Muscle layer of duodenum (tissue), 2 donors: ENCODE measurements at regions not wholly inside any gene's neighbourhood (a gene's known extent, or its start where the extent isn't known, plus 50 kb on each side); places are given as distances from the start of the nearest gene placed in this dataset.

Experiments
- H3K27ac ChIP-seq: one replicate; pipeline ENCODE4 v1.7.0; 2013; ENCODE audit warnings: mild to moderate bottlenecking, low read length
- H3K27me3 ChIP-seq: one replicate; pipeline ENCODE4 v1.7.0; 2013; ENCODE audit warnings: low read depth, mild to moderate bottlenecking, control low read depth, low read length
- H3K36me3 ChIP-seq, 2 donors: one replicate each; pipeline ENCODE4 v1.7.0; 2013; ENCODE audit warnings: low read length in 2 of 2, control low read depth in 1 of 2, mild to moderate bottlenecking in 1 of 2; ENCODE audit not compliant: insufficient read depth in 2 of 2, control insufficient read depth in 1 of 2
- H3K4me1 ChIP-seq, 2 donors: one replicate each; pipeline ENCODE4 v1.7.0; 2013; ENCODE audit warnings: low read length in 2 of 2, mild to moderate bottlenecking in 2 of 2, control low read depth in 1 of 2, moderate library complexity in 1 of 2; ENCODE audit not compliant: insufficient read depth in 2 of 2, control insufficient read depth in 1 of 2
- H3K4me3 ChIP-seq, 2 donors: one replicate each; pipeline ENCODE4 v1.7.0; 2013; ENCODE audit warnings: low read length in 2 of 2, low read depth in 1 of 2, mild to moderate bottlenecking in 1 of 2
- H3K9me3 ChIP-seq, 2 donors: one replicate each; pipeline ENCODE4 v1.7.0; 2013; ENCODE audit warnings: low read length in 2 of 2, control low read depth in 1 of 2, mild to moderate bottlenecking in 1 of 2; ENCODE audit not compliant: control insufficient read depth in 1 of 2
- donor health status: healthy.

- Histone ChIP-seq H3K36me3 (no peaks in the 10 kb centered on the region), H3K27ac (no peak overlapping the region), H3K27me3 (no peaks in the 10 kb centered on the region), H3K9me3 (no peaks in the 10 kb centered on the region), H3K4me1 (no peaks in the 10 kb centered on the region), H3K4me3 (no peak overlapping the region)
Observed at GRCh38 chr1:58310469-58310868, 236.1 kb downstream of the OMA1 start.

- H3K27me3 ChIP-seq, result no peaks in the 10 kb centered on the region
- H3K27ac ChIP-seq, result no peak overlapping the region
- H3K4me3 ChIP-seq, result no peak overlapping the region
- H3K36me3 ChIP-seq, result no peaks in the 10 kb centered on the region
- no peaks in the 10 kb centered on the region for H3K4me1 ChIP-seq
- H3K9me3 ChIP-seq, result no peaks in the 10 kb centered on the region
Observed at GRCh38 chr1:58308206-58308605, 238.3 kb downstream of the OMA1 start.

- Histone ChIP-seq H3K4me1 (no peaks in the 10 kb centered on the region), H3K27me3 (no peaks in the 10 kb centered on the region), H3K4me3 (no peak overlapping the region), H3K9me3 (no peaks in the 10 kb centered on the region), H3K27ac (no peak overlapping the region), H3K36me3 (no peaks in the 10 kb centered on the region)
Observed at GRCh38 chr1:58307431-58307830, 239.1 kb downstream of the OMA1 start.

- Histone ChIP-seq H3K27ac (no peak overlapping the region), H3K4me1 (no peaks in the 10 kb centered on the region), H3K9me3 (no peaks in the 10 kb centered on the region), H3K27me3 (no peaks in the 10 kb centered on the region), H3K4me3 (no peak overlapping the region), H3K36me3 (no peaks in the 10 kb centered on the region)
Observed at GRCh38 chr1:58305622-58306021, 240.9 kb downstream of the OMA1 start.

- Histone ChIP-seq H3K36me3 (no peaks in the 10 kb centered on the region), H3K9me3 (no peaks in the 10 kb centered on the region), H3K4me1 (no peaks in the 10 kb centered on the region), H3K4me3 (no peak overlapping the region), H3K27ac (no peak overlapping the region), H3K27me3 (no peaks in the 10 kb centered on the region)
Observed at GRCh38 chr1:58304346-58304975, 242.1 kb downstream of the OMA1 start.

- no peaks in the 10 kb centered on the region for H3K4me1 ChIP-seq
- no peak overlapping the region for H3K4me3 ChIP-seq
- H3K36me3 ChIP-seq, result no peaks in the 10 kb centered on the region
- no peaks in the 10 kb centered on the region for H3K27me3 ChIP-seq
- H3K9me3 ChIP-seq, result no peaks in the 10 kb centered on the region
- no peak overlapping the region for H3K27ac ChIP-seq
Observed at GRCh38 chr1:58303841-58304240, 242.7 kb downstream of the OMA1 start.

- Histone ChIP-seq H3K27me3 (no peaks in the 10 kb centered on the region), H3K9me3 (no peaks in the 10 kb centered on the region), H3K4me1 (no peaks in the 10 kb centered on the region), H3K27ac (no peak overlapping the region), H3K4me3 (no peak overlapping the region), H3K36me3 (no peaks in the 10 kb centered on the region)
Observed at GRCh38 chr1:58293388-58293787, 253.1 kb downstream of the OMA1 start.

GRCh38 chr1:58290685-58291372, 255.7 kb downstream of the OMA1 start:
- H3K36me3 ChIP-seq, result no peaks in the 10 kb centered on the region

GRCh38 chr1:58288624-58289142, 257.8 kb downstream of the OMA1 start:
- H3K4me1 ChIP-seq, result no peaks in the 10 kb centered on the region
- H3K4me3 ChIP-seq, result no peak overlapping the region
- H3K9me3 ChIP-seq, result no peaks in the 10 kb centered on the region
- H3K27me3 ChIP-seq, result no peaks in the 10 kb centered on the region
- H3K36me3 ChIP-seq, result no peaks in the 10 kb centered on the region
- H3K27ac ChIP-seq, result no peak overlapping the region

More at GRCh38 chr1:58290685-58291372, 255.7 kb downstream of the OMA1 start:
- Histone ChIP-seq H3K9me3 (no peaks in the 10 kb centered on the region), H3K4me1 (no peaks in the 10 kb centered on the region), H3K27me3 (no peaks in the 10 kb centered on the region), H3K4me3 (no peak overlapping the region), H3K27ac (no peak overlapping the region)

GRCh38 chr1:58287894-58288623, 258.5 kb downstream of the OMA1 start:
- H3K27me3 ChIP-seq, result no peaks in the 10 kb centered on the region
- H3K4me3 ChIP-seq, result no peak overlapping the region
- H3K4me1 ChIP-seq, result no peaks in the 10 kb centered on the region
- H3K9me3 ChIP-seq, result no peaks in the 10 kb centered on the region
- no peak overlapping the region for H3K27ac ChIP-seq
- H3K36me3 ChIP-seq, result no peaks in the 10 kb centered on the region

GRCh38 chr1:58284225-58284510, 262.4 kb downstream of the OMA1 start:
- no peak overlapping the region for H3K27ac ChIP-seq
- H3K4me3 ChIP-seq, result no peak overlapping the region
- H3K27me3 ChIP-seq, result no peaks in the 10 kb centered on the region
- no peaks in the 10 kb centered on the region for H3K9me3 ChIP-seq
- H3K36me3 ChIP-seq, result no peaks in the 10 kb centered on the region
- no peaks in the 10 kb centered on the region for H3K4me1 ChIP-seq
